HCT116 (cell line): ENCODE measurements at regions not wholly inside any gene's neighbourhood (a gene's known extent, or its start where the extent isn't known, plus 50 kb on each side); places are given as distances from the start of the nearest gene placed in this dataset.

Source experiments
- CBX3 ChIP-seq: IDR thresholded peaks from 2 replicates; pipeline ENCODE4 v1.6.1; 2012; ENCODE audit warnings: low read depth
- CTCF ChIP-seq, 3 experiments: fragments of 200-600 bp in 1 of 3; sonication (generic) in 1 of 3; IDR thresholded peaks in 2 of 3; conservative IDR thresholded peaks in 1 of 3; 2 replicates each; pipeline ENCODE4 v1.5.1; 2012 to 2017; ENCODE audit warnings: low read depth in 2 of 3, low read length in 2 of 3, antibody characterized with exemption in 1 of 3, borderline replicate concordance in 1 of 3, control low read depth in 1 of 3, mild to moderate bottlenecking in 1 of 3, mixed read lengths in 1 of 3, mixed run types in 1 of 3, moderate library complexity in 1 of 3; ENCODE audit not compliant: insufficient read depth in 1 of 3
- EZH2 ChIP-seq: fragments of 200-600 bp; sonication (generic); IDR thresholded peaks from 2 replicates; pipeline ENCODE4 v1.6.1; 2017; ENCODE audit warnings: antibody characterized with exemption, mixed run types
- EZH2phosphoT487 ChIP-seq: fragments of 200-600 bp; IDR thresholded peaks from 2 replicates; pipeline ENCODE4 v1.6.1; 2018; ENCODE audit warnings: antibody characterized with exemption, borderline replicate concordance
- JUND ChIP-seq: IDR thresholded peaks from 2 replicates; pipeline ENCODE4 v1.6.1; 2012
- POLR2A ChIP-seq: IDR thresholded peaks from 2 replicates; pipeline ENCODE4 v1.7.0; 2011; ENCODE audit warnings: borderline replicate concordance; ENCODE audit not compliant: insufficient read depth, insufficient read length; ENCODE audit errors: extremely low read depth
- POLR2AphosphoS5 ChIP-seq: IDR thresholded peaks from 2 replicates; pipeline ENCODE4 v1.6.1; 2011; ENCODE audit warnings: mild to moderate bottlenecking, low read depth, low read length, moderate library complexity
- REST ChIP-seq: IDR thresholded peaks from 2 replicates; pipeline ENCODE4 v1.6.1; 2012; ENCODE audit warnings: low read depth
- SRF ChIP-seq: IDR thresholded peaks from 2 replicates; pipeline ENCODE4 v1.6.1; 2012; ENCODE audit warnings: low read depth
- TCF7L2 ChIP-seq: IDR thresholded peaks from 2 replicates; pipeline ENCODE4 v1.7.0; 2011; ENCODE audit warnings: borderline replicate concordance, inconsistent platforms; ENCODE audit not compliant: insufficient read depth, insufficient read length; ENCODE audit errors: extremely low read depth
- YY1 ChIP-seq: IDR thresholded peaks from 2 replicates; pipeline ENCODE4 v1.6.1; 2011; ENCODE audit warnings: low read length, low read depth, moderate library complexity, mild to moderate bottlenecking; ENCODE audit not compliant: insufficient replicate concordance; ENCODE audit errors: extremely low read depth

GRCh38 chr16:61540216-61540615, 496.0 kb downstream of the CDH8 start:
- no peak for TF ChIP-seq CBX3
- TF ChIP-seq EZH2, result no peak
- TF ChIP-seq TCF7L2, result no peak
- TF ChIP-seq POLR2A, result no peak
- TF ChIP-seq EZH2phosphoT487, result no peak
- TF ChIP-seq JUND, result no peak
- TF ChIP-seq CTCF (IDR thresholded peaks at IDR 0.05 in 2 of 3, conservative IDR thresholded peaks at IDR 0.05 in 1 of 3; ENCODE audit: borderline replicate concordance in 1 of 3, insufficient read depth in 1 of 3, low read depth in 2 of 3, low read length in 2 of 3), result no peak
- no peak for TF ChIP-seq POLR2AphosphoS5
- no peak for TF ChIP-seq YY1
- TF ChIP-seq SRF, result no peak
- no peak for TF ChIP-seq REST
